GM19025 (cell line): ENCODE measurements at regions not wholly inside any gene's neighbourhood (a gene's known extent, or its start where the extent isn't known, plus 50 kb on each side); places are given as distances from the start of the nearest gene placed in this dataset.

Experiments used
- ATAC-seq: cut with Tn5 transposase; IDR thresholded peaks from one replicate; pipeline ENCODE4 v1.9.1; 2021; ENCODE audit warnings: mild to moderate bottlenecking, low read depth, moderate library complexity; ENCODE audit not compliant: unreplicated experiment

DNA sequence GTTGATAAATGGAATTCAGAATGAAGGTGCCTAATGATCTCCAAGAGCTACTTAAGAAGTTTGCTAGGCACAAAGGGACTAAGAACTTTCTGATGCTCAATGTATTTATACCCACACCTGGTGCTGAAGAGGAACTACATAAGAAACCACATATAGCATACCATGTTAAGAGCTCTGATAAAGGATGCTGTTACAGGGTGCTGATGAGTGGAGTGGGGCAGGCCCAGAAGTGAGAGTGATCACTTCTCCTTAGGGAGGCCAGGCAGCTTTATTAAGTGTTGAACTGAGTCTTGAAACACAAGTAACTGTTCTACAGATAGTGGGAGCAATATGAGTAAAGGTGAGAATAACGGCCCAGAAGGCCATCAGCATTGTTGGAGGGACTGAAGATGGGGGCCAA lies 68.3 kb upstream of the CHRDL1 start:
- no peak for ATAC-seq

DNA sequence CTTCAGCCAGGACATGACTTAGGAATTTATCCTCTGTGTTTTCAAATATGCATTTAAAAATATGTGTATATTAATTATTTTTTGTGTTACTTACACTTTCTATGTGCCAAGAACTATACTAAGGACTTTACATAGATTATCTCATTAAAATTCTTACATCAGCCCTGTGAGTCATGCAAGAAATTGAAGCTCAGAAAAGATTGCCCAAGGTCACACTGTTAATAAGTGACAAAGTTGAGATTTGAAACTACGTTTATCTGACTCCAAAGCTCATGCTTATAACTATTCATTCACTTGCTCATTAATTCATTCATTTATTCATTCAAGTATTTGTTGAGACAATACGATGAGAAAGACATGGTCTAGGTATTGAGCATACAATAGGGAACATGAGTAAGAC lies 62.9 kb upstream of the CHRDL1 start:
- ATAC-seq, result no peak

DNA sequence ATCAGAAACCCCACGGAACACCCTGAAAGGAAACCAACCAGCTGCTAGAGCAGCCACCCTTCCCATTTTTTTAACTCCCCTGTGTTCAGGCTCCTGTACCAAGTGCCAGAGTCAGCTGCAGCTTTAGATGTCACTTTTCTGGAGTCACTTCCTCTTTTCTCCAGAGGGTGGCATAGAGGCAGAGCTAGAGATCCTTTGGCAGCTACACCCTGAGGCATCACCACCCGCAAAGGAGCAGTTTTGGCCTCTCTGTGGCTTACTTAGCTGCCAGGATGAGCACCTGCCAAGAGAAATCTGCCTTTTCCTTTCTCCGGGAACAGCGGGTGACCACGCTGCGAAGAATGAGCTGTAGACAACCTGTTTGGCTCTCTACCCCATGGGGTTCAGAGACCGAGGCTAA lies 58.0 kb upstream of the CHRDL1 start:
- ATAC-seq, result no peak

DNA sequence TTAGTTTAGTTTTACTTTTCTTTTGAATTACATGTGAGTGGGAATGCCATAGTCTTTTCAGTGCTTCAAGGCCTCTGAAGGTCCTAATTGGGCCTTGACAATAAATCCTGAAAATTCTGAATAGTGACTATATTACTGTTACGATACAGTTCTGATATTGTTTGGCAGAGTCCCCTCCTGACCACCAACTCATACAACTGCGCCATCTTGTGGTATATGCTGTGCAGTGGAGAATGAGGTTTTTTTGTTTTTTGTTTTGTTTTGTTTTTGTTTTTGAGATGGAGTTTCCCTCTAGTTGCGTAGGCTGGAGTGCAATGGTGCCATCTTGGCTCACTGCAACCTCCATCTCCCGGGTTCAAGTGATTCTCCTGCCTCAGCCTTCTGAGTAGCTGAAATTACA lies 56.6 kb upstream of the CHRDL1 start:
- ATAC-seq, result no peak

DNA sequence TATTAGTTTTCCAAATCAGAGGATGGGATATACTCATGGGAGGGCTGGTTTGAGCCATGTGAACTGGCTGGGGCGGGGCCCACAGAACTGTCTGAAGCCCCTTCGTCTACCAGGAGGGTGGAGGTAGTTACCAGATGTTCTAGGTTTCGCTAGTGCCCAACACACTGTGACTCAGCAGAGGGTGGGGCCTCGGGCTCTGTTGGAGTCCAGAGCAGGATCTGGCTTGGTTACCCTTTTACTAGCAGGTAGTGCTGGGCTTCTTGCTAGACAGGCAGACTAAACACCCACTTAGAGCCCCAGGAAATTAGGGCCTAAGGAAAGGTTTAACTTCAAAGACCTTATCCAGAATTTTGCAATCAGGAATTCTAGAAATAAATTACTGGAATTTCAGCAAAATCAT lies 56.2 kb upstream of the CHRDL1 start:
- no peak for ATAC-seq

DNA sequence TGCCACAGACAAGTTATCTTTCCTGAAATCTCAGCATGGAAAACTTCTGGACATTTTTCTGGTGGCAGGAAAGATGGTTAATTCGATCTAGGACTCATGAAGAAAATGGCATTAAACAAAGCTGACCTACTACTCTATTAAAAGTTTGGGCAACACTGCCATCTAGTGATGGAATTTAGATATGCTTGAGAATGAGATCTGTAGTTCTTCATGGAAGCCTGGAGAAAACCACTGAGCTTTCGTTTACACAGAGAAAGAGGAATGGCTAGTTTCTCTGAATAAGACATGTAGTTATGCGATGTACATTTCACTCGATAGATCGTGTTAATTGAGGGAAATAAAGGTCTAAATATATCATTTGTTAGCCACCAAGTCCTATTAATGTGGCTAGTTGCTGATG lies 51.7 kb upstream of the CHRDL1 start:
- ATAC-seq, result no peak

DNA sequence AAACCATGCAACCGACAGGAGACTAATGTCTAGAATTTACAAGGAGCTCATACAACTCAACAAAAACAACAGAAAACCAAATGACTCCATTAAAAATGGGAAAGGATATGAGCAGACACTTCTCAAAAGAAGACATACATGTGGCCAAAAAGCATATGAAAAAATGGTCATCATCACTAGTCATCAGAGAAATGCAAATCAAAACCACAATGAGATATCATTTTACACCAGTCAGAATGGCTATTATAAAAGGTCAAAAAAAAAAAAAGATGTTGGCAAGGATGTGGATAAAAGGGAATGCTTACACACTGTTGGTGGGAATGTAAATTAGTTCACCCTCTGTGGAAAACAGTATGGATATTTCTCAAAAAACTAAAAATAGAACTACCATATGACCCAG lies 50.5 kb upstream of the CHRDL1 start:
- no peak for ATAC-seq
